IMR-90 (cell line): ENCODE measurements at regions not wholly inside any gene's neighbourhood (a gene's known extent, or its start where the extent isn't known, plus 50 kb on each side); places are given as distances from the start of the nearest gene placed in this dataset.

Source experiments
- ATAC-seq: fragments of 200-7000 bp; cut with Tn5 transposase; 2 replicates; pipeline ENCODE4 v1.9.1; 2020; ENCODE audit warnings: low read depth, mild to moderate bottlenecking, moderate library complexity
- BruUV-seq: library from RNA; stranded (reverse); fragments of 400-500 nt; replicated peaks from 2 replicates; lab custom pipeline; 2021; lab: Mats Ljungman, UMichigan
- CTCF ChIA-PET: fragments of 300-600 bp; formaldehyde crosslinking; extraction: SDS; loops from one replicate; lab custom pipeline; 2021; ENCODE audit warnings: antibody characterized with exemption; lab: Yijun Ruan, JAX
- POLR2A ChIA-PET: fragments of 300-600 bp; sonication (Branson Sonifier 250); formaldehyde crosslinking; loops from one replicate; lab custom pipeline; 2022; ENCODE audit warnings: antibody characterized with exemption; ENCODE audit not compliant: unreplicated experiment; lab: Charles Lee
- DNase-seq: peaks from one replicate; pipeline ENCODE4 v3.0.0; 2013
- H2AFZ ChIP-seq: replicated peaks from 2 replicates; pipeline ENCODE3; 2013; ENCODE audit warnings: low read length, mild to moderate bottlenecking; ENCODE audit not compliant: poor library complexity
- H2AK5ac ChIP-seq: 2 replicates; pipeline ENCODE4 v1.6.1; 2013; ENCODE audit warnings: low read depth, low read length, inconsistent platforms
- H2AK9ac ChIP-seq: replicated peaks from 2 replicates; pipeline ENCODE3; 2013; ENCODE audit warnings: mild to moderate bottlenecking, low read depth, low read length, moderate library complexity; ENCODE audit not compliant: poor library complexity
- H2BK120ac ChIP-seq: 2 replicates; pipeline ENCODE4 v1.6.1; 2013; ENCODE audit warnings: low read depth, low read length, inconsistent platforms
- H2BK15ac ChIP-seq: 3 replicates; pipeline ENCODE4 v1.6.1; 2013; ENCODE audit warnings: low read depth, low read length, inconsistent platforms
- H2BK20ac ChIP-seq: 2 replicates; pipeline ENCODE4 v1.6.1; 2013; ENCODE audit warnings: low read depth, mild to moderate bottlenecking, inconsistent platforms, low read length, moderate library complexity
- H2BK5ac ChIP-seq: 2 replicates; pipeline ENCODE4 v1.6.1; 2013; ENCODE audit warnings: mild to moderate bottlenecking, low read depth, low read length, inconsistent platforms; ENCODE audit not compliant: poor library complexity, severe bottlenecking
- H3K14ac ChIP-seq: replicated peaks from 2 replicates; pipeline ENCODE4 v1.6.1; 2013; ENCODE audit warnings: low read depth, low read length, inconsistent platforms
- H3K18ac ChIP-seq: 2 replicates; pipeline ENCODE4 v1.6.1; 2013; ENCODE audit warnings: low read depth, low read length, control low read depth
- H3K23ac ChIP-seq: 2 replicates; pipeline ENCODE4 v1.6.1; 2013; ENCODE audit warnings: low read depth, low read length, inconsistent platforms
- H3K27ac ChIP-seq: 2 replicates; pipeline ENCODE4 v1.5.1; 2013; ENCODE audit warnings: mild to moderate bottlenecking, control low read depth, low read length; ENCODE audit not compliant: insufficient read depth
- H3K27me3 ChIP-seq: 2 replicates; pipeline ENCODE4 v1.6.1; 2013; ENCODE audit warnings: low read length; ENCODE audit not compliant: control insufficient read depth, insufficient read depth
- H3K36me3 ChIP-seq: 2 replicates; pipeline ENCODE4 v1.6.1; 2013; ENCODE audit warnings: low read length, mixed read lengths; ENCODE audit not compliant: control insufficient read depth, insufficient read depth
- H3K4ac ChIP-seq: 2 replicates; pipeline ENCODE4 v1.6.1; 2013; ENCODE audit warnings: low read depth, low read length, inconsistent platforms
- H3K4me1 ChIP-seq: 2 replicates; pipeline ENCODE4 v1.6.1; 2013; ENCODE audit warnings: low read length, mixed read lengths; ENCODE audit not compliant: control insufficient read depth, insufficient read depth
- H3K4me2 ChIP-seq: 2 replicates; pipeline ENCODE4 v1.6.1; 2013; ENCODE audit warnings: low read depth, mild to moderate bottlenecking, control low read depth, low read length, moderate library complexity
- H3K4me3 ChIP-seq: 2 replicates; pipeline ENCODE4 v1.5.1; 2013; ENCODE audit warnings: low read depth, mild to moderate bottlenecking, control low read depth, low read length, moderate library complexity; ENCODE audit not compliant: insufficient read depth
- H3K56ac ChIP-seq: 2 replicates; pipeline ENCODE4 v1.6.1; 2013; ENCODE audit warnings: low read length, inconsistent platforms; ENCODE audit not compliant: insufficient read depth; ENCODE audit errors: extremely low read depth
- H3K79me1 ChIP-seq, 2 experiments: 2 replicates each; pipeline ENCODE4 v1.6.1; 2013; ENCODE audit warnings: low read length in 2 of 2, inconsistent platforms in 1 of 2, low read depth in 1 of 2
- H3K9ac ChIP-seq: 2 replicates; pipeline ENCODE4 v1.6.1; 2013; ENCODE audit warnings: low read depth, low read length, control low read depth
- H3K9me1 ChIP-seq: 2 replicates; pipeline ENCODE4 v1.6.1; 2013; ENCODE audit warnings: low read length, inconsistent platforms; ENCODE audit not compliant: insufficient read depth
- H3K9me3 ChIP-seq: 2 replicates; pipeline ENCODE4 v1.6.1; 2013; ENCODE audit warnings: low read length; ENCODE audit not compliant: control insufficient read depth, insufficient read depth
- H4K20me1 ChIP-seq: 2 replicates; pipeline ENCODE4 v1.6.1; 2013; ENCODE audit warnings: low read length, inconsistent platforms; ENCODE audit not compliant: insufficient read depth
- H4K5ac ChIP-seq: 2 replicates; pipeline ENCODE4 v1.6.1; 2013; ENCODE audit warnings: mild to moderate bottlenecking, low read depth, low read length, control low read depth
- H4K8ac ChIP-seq, 2 experiments: 2 replicates each; pipeline ENCODE4 v1.6.1; 2013; ENCODE audit warnings: low read depth in 2 of 2, low read length in 2 of 2, control low read depth in 1 of 2, inconsistent platforms in 1 of 2
- H4K91ac ChIP-seq: 2 replicates; pipeline ENCODE4 v1.6.1; 2013; ENCODE audit warnings: low read depth, low read length, inconsistent platforms; ENCODE audit not compliant: insufficient read depth
- USF2 ChIP-seq: fragments of 150-350 bp; IDR thresholded peaks from 2 replicates; pipeline ENCODE4 v1.6.1; 2017; ENCODE audit warnings: mild to moderate bottlenecking, antibody characterized with exemption, low read length, low read depth
- WGBS, 2 experiments: methylation state at CpG; one replicate each; pipeline versions ENCODE4 v1.1.5 to v1.1.7; 2013; ENCODE audit warnings: missing lambda C conversion rate in 2 of 2; ENCODE audit not compliant: insufficient read length in 1 of 2; ENCODE audit errors: extremely low coverage in 2 of 2; 5-methylcytosine and 5-hydroxymethylcytosine counted together
- dilution Hi-C: fragments of 300-500 bp; cut with HindIII; formaldehyde crosslinking; loops from one replicate; pipeline ENCODE4 v1.14.3; 2018; ENCODE audit warnings: low sequenced_read_pairs; ENCODE audit not compliant: unreplicated experiment
- in situ Hi-C: fragments of 300-500 bp; cut with MboI; formaldehyde crosslinking; loops from 3 replicates; pipeline ENCODE4 v1.14.3; 2019; ENCODE audit warnings: low sequenced_read_pairs, inconsistent platforms, mixed read lengths
- intact Hi-C: fragments of 100-400 bp; cut with micrococcal nuclease; formaldehyde crosslinking; loops from 2 replicates; pipeline ENCODE4 v1.10.0; 2022

- Histone ChIP-seq H3K36me3 (no peaks in the 10 kb centered on the region), H4K5ac (no peak overlapping the region), H2BK20ac (no peak overlapping the region), H4K91ac (no peak overlapping the region), H2BK5ac (no peak overlapping the region), H4K8ac (no peak overlapping the region), H3K9me3 (no peaks in the 10 kb centered on the region), H3K14ac (no peak overlapping the region), H3K18ac (no peak overlapping the region), H3K79me1 (no peaks in the 10 kb centered on the region), H3K9ac (no peak overlapping the region), H3K56ac (no peak overlapping the region), H3K23ac (no peak overlapping the region), H3K4me2 (no peak overlapping the region), H3K4ac (no peak overlapping the region), H3K4me1 (no peaks in the 10 kb centered on the region), H2BK15ac (no peak overlapping the region), H3K4me3 (no peak overlapping the region), H2AK9ac (no peak overlapping the region), H2AK5ac (no peak overlapping the region), H3K9me1 (peaks cover 2% of the 10 kb centered on the region; the same call in 1 of the 2 replicates), H2BK120ac (no peak overlapping the region), H2AFZ (no peak overlapping the region), H3K27me3 (no peaks in the 10 kb centered on the region), H3K27ac (no peak overlapping the region), H4K20me1 (no peaks in the 10 kb centered on the region)
- dilution Hi-C loops, result no loop called here
- ChIA-PET CTCF (no interaction called here), POLR2A (no interaction called here)
- ATAC-seq (no peak), DNase-seq (no peak)
- no peak for TF ChIP-seq USF2
- BruUV-seq, result no TSS peak
- in situ Hi-C loops, result no loop called here
- no CpG with 5 or more reads among the region's 3 CpGs for WGBS, 2 experiments
- intact Hi-C loops, result no loop called here
Measured at GRCh38 chr18:28890791-28891190, 713.9 kb upstream of the CDH2 start.
